AG08395 (cell line): ENCODE measurements at regions not wholly inside any gene's neighbourhood (a gene's known extent, or its start where the extent isn't known, plus 50 kb on each side); places are given as distances from the start of the nearest gene placed in this dataset.

ENCODE experiments used
- DNase-seq: peaks from one replicate; pipeline ENCODE4 v3.0.0; 2012; ENCODE audit warnings: mixed read lengths, low spot score

DNA sequence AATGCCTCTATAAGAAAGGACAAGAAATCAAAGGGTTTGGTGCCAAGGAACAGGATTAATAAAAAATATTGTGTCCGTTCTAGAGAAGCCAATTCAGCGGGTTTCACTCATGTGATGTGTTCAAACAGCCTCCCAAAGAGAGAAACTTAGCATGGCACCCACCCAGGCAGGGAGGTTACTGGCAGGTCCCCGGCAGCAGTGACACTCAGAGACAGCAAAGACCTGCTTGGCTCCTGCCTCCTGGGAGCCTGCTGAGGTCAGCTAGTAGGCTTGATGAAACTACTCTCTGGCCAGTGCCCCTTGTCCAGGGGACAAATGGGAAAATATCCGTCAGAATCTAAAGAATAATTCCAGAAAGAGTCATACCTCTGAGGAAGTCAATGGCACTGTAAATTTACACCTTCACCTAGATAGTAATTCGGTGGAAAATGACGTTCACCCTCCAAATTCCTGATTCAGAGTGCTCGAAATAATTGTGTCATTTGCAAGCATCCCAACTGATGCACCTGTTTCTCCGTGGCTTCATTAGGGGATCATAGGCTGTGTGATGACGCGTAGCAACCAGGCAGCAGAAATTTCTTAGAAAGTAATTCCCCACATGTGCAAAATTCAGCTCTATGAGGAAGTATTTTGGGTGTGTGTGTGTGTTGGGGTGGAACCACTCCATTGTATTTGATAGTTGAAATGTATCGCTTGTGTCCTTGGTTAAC lies 481.5 kb upstream of the ZFHX3 start:
- DNase-seq, result no peak

DNA sequence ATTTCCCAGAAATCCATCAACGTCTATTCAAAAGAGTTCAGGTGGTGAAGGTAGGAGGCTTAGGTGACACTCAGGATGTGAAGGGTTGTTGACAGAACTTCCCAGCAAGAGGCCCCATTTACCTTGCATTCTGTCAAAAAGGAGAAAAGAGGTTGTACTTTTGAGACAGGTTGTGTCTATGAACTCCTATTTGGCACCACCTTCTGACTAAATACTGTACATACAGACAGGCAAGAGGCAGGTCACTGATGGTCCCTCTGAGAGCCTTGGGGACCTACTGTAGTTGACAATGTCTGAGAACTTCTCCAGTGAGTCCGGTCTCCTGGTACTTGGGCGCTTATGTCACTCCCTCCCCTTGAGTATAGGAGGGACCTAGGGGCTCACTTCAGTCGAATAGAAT lies 479.3 kb upstream of the ZFHX3 start:
- no peak for DNase-seq

DNA sequence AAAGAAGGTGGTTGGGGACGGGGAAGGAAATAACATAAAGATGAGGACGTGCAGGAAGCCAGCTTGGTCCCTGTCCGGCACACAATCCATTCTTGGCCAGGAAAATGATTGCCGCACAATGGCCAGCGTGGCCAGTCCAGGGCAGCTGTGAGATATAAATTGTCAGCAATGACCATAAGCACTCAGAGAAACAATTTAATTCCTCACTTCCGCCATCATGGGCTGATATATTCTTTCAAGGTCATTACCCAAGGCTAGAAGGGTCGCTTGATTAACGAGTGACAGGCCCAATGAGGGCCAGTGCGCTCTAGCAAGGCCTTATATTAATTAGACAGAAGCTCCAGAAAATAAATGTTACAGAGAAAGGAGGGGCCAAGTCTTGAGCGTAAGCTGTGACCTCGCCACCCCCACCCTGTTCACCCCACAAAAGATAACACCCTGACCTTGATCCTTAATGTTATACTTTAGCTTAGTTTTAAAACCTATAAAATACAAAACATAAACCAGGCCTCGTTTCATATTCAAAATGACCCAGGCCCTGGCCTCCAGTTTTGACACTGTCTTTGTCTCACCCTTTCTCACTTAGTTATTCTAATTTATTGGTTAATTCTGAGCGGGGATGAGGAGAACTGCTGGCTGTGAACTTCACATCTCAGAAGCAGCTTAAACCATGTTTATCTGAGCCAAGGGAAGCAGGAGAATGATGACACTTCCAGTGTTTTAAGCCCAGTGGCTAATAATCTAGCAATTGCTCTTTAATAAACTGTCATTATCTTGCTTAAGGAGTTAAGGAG lies 478.3 kb upstream of the ZFHX3 start:
- no peak for DNase-seq

DNA sequence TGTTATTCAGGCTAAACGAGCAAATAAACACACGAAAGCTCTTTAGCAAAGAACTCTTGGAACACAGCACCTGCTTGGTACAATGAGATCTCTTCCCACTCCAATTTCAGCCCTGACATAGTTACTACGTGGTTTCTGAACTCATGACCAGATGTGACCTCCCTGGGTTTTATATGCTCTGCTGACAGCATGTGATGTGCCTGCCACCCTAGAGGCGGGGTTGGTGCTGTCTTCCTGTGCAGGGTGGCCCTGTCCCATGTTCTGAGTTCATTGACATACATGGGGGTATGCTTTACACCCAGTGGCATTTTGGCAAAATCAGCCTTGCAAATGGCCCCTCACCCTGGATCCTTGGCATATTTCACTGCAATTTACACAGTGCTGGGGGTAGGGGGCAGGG lies 475.3 kb upstream of the ZFHX3 start:
- no peak for DNase-seq

DNA sequence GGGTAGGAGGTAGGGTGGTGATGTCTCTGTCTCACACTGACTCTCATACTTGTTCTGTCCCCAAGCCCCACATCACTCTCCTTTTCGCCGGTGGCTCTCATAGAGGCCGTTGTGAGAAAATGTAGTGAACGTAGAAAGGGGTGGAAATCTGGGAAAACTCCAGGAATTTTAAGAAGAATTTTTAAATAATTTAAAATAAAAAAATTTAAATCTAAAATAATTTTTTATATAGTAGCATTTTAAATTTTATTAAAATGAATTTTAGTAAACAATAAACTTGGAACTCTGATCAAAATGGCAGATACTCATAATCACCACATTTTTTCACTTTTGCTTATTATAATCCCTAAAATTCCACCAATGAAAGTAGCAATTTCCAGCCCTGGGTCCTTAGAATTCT lies 473.6 kb upstream of the ZFHX3 start:
- DNase-seq, result no peak

DNA sequence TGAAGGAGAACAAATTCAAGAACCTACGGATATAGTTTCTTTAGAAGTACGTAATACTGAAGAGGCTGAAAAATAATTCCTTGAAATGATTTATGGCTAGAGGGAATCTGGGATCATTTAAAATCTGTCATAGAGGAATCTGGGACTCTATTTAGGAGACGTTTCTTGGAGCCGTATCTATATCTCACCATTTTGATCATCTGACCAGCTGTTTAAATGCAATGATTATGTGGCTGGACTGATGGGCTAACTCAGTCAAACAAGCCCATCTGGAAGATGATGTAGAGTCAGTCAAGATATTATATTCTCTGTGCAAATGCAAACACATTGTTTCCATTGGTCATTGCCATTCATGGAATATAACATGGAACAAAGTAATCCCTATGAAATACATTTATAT lies 467.7 kb upstream of the ZFHX3 start:
- DNase-seq, result no peak

DNA sequence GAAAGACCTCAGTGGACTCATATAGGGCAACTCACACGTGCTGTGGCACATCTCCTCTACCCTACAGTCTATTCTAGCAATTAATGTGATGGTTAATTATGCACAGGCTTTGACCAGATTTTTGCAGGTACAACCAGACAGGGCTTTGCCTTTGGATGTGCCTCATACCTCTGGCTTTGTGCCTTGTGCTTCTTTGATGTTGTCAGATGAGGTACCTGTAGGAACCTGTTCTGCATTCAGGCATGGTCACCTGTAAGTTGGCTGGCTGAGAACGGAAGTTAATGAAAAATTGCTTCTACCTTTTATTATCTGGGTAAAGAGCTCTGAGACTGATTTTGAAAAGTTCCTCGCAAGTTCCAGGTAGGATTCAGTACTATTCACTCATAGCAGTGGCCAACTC lies 462.9 kb upstream of the ZFHX3 start:
- no peak for DNase-seq

DNA sequence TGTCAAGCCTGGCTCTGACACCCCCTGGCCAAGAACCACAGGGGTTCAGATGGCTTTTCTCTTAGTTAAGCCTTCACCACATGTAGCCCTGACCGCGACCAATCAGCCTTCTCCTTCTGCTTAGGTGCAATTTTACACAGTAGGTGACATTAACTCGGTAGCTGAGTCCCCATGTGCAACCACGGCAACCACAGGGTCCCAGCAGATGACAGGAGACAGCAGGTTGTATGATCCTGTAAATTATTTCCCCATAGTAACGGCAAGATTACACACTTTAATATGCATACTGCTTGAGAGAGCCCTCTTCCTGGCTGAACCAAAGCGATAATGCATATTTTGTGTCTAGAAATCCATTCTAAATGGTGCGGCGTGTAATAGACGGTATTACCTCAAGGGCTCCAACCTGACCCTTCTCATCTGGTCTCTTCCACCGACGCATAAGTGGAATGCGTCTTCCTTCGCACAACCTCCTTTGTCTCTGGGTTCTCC lies 458.7 kb upstream of the ZFHX3 start:
- no peak for DNase-seq

DNA sequence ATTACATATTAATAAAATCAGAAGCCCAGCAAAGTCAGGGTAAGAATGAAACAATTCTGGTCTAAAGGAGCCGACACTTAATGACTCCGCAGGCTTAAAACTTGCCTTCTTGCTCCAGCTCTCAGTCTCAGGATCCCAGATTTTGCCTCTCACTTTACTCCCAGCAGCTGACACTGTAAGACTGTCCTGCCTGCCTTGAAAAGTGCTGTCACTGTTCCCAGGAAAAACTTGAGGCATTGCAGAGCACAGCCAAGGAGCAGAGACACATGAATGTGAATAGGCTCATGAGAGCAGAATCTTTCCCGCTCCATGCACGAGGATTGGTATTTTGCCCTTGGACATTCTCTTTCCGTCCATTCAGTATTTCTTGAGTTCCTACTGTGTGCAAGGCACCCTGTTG lies 457.6 kb upstream of the ZFHX3 start:
- DNase-seq, result no peak

DNA sequence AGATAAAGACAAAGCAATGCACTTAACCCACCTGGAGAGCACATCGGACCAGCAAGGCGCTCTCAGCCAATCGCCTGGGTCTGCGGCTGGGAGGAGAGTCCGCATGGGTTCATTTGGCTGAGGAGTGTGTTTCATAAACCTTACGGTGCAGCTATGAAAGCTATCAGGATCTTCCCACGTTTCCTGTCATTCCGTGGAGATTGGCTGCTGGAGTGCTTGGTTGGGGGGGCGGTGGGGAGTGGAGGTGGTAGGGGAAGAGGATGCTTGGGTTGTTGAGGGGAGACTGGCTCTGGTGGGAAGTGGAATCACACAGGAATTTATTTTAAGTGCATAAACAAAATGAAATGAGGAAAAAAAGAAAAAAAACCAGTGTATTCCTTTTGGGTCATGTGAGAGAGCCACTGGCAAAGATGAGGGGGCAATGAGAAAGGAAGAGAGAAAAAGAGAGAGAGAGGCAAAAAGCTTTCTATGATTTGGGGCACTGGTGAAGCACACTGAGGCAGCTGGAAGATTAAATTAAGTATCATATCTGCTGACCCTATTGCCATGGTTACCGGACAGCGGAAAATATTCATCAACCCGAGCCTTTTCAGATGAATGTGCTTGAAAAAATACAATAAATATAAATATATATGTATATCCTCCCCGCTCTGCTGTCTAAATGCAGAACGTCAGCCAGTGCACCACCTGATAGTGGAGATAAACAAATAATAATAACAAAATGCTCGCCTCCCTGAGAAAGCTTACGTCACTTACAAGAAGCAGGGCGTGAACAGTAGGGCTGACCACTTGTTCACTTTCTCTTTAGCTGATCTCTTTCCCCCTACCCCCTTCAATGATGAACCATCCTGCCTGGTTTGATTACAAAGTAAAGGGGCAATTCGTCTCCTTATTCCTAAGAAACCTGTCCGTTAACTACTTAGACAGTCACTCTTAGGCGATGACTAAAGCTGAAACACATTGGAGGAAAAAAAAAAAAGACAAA lies 457.0 kb upstream of the ZFHX3 start:
- DNase-seq, result no peak

DNA sequence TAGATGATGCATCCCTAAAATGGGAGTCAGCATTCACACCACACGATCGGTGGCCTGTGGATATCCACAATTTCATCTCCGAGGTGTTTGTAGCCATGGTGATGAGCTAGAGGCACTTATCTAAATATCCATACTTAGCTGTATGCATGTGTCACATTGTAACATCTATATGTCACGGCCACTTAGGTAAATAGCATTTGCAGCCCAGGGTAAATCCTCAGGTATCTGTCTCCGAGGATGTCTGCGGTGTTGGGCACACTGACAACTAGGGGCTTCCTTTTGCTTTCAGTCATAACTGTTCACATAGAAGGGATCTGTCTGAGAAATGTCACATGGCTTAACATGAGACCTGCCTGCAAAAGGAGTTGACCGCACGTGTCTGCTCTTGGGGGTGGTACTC lies 455.2 kb upstream of the ZFHX3 start:
- no peak for DNase-seq

DNA sequence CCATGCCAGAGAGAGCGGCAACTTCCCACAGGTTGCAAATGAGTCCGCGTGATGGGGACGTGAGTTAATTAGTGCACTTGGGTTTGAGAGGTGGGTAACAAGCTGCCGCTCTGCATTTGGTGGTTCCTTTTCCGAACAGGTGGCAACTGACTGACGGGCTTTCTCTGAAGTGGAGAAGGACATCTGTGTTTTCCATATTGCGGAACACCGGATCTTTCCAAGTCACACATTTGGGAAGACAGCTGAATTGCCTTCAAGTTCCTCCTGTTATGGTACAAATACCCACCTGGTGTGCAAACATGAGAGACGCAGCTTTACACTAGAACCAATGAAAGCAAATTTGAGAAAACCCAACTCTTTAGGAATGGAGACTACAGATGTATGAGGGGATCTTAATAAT lies 451.3 kb upstream of the ZFHX3 start:
- no peak for DNase-seq

DNA sequence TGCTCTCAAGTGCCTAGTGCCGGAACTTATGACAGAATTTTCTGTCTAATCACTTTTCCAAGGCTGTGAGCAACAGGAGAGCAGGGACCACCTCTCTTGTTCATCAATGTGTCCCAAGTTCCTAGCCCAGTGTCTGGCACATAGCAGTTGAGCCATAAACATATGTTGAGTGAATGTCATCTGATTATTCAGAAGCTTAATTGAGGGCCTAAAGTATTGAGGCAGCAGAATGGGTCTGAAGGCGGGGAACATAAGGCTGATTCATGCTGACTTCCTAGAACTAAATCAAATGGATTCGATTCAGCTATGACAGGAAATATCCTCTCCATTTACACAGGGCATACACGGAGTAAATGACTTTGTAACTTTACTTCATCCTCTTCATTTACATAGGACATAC lies 438.0 kb upstream of the ZFHX3 start:
- DNase-seq, result no peak

DNA sequence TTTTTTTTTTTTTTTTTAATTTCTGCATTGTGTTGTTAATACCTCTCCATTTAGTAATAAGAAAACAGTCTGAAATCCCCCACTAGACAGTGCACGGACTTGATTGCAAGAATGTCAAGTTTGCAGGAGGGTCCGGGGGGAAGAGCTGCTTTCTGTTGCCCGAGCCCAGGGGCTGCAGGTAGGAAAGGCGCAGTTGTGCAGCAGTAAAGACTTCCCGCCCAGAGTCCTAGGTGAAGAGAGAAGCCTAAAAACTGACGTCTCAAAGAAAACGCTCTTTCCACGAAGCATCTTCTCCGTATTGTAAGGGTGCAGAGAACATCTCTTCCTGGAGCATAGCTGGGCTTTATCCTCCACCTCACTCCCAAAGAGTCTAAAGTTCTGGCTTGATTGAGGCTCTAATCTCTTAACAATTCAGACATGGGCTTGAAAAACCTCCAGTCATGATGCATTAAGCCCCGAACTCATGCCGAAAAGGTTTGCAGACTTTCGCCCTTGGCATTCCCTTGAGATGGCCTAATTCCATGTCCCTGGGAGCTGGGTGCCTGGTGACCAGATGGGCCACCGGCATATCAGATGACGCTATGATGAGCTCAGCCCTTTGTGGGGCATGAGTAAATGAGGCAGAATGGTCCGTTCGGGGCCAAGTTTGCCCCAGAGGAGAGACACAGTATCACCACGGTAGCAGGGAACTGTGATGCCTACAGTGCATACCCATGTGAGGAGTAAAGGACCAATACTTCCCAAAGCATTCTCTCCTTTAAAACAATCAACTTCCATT lies 436.2 kb upstream of the ZFHX3 start:
- no peak for DNase-seq

DNA sequence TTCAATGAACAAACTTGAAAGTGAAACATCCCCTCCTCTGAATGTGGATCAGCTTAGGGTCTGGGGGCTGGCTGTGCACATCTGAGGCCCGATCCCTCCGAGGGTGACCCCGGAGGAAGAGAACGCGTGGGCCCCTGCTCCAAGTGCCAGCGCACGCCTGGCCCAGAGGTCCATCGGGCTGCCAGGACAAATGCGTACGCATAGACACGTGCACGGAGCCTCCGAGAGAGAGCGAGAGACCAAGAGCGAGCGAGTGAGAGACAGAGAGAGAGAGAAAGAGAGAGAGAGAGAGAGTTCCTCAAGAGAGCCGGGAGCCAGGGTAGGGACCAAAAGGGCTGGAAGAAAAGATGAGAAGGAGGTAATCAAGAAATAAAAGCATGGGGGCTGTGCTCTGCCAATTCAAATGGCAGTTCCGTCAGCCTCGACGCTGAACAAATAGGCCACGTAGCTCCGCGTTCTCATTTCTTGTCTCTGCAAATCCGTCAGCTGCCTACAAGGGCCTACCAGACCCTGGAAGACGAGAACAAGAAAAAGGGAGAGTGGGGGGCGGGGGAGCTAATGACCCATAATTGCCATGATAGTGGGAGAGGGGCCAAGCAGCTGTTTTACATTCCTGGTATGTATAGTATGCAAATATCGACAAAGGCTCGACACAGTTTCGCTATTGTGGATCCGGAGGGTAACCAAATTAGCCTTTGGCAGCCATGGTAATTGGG lies 435.3 kb upstream of the ZFHX3 start:
- no peak for DNase-seq

DNA sequence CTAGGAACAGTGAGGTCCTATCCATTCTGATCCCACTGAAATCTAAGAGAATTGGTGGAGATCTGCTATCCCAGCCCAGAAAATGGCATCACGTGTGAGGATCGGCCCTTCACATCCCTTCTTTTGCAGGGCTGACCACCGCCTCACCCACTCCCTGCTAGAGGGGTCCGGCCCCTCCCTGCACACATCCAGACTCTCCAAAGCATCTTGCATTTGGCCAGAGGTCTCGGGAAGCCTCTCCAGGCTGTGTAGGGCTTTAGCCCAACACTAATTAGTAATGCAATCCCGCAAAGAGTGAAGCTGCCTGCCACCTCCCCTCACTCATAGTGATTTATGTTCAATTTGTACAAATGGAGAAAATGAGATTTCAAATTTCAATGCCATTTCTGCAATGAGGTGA lies 434.4 kb upstream of the ZFHX3 start:
- DNase-seq, result no peak

DNA sequence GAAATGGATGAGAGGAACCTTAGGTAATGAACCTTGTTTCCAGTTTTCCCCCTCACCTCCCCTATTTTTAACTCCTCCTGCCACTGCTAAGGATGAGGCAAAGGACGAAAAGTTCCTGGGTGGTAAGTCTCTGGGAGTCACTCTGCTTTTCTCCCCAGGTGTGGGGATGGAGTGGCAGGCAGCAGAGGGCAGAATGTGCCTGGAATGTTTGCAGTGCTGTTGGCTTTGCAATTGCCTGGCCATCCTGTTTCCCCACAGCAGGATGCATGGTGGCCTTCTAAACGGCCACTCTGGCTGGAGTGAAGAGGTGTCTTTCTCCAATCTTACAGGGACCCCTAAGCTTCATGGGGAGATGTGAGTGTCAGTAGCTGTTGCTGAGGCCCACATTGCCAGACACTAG lies 432.5 kb upstream of the ZFHX3 start:
- no peak for DNase-seq

DNA sequence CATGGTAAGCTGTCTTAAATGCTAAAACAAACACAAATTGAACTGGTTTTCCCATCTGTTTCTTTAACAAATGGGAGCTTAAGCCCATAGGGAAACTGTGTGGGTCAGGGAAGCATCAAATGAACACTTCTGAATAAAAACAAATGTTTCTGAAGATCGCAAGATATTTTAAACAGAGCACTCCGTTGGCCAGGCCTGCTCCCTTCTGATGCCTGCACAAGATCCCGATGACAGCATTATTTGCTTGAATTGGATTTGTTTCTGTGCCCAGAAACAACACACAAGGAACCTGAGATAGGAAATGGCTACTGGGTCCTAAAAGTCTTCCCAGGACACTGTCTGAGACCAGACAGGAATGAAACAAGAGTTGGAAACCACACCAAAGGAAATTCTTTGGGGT lies 425.8 kb upstream of the ZFHX3 start:
- DNase-seq, result no peak

DNA sequence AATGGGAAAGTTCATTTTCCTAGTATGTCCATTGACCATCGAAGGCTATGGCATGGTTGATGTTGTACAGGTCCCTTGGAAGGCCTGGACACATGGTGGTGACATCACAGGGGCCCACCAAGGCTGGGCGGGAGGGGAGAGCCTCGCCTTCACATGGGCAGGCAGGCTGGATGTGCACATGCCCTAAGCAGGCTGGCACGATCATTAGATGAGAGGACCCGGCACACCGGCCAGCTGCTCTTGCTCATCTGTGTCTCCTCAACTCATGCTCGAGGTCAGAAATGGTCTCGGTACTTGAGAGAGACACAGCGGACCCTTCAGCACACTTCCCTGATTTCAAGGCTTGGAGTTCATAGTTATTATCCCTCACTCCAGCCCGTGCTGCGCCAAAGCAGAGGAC lies 416.9 kb upstream of the ZFHX3 start:
- no peak for DNase-seq

DNA sequence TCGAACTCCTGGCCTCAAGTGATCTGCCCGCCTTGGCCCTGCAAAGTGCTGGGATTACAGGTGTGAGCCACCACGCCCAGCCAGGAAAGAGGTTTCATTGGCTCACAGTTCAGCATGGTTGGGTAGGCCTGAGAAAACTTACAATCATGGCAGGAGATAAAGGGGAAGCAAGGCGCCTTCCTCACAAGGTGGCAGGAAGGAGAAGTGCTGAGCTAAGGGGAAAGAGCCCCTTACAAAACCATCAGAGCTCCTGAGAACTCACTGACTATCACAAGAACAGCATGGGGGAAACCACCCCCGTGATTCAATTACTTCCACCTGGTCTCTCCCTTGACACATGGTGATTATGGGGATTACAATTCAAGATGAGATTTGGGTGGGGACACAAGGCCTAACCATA lies 411.7 kb upstream of the ZFHX3 start:
- DNase-seq, result no peak

DNA sequence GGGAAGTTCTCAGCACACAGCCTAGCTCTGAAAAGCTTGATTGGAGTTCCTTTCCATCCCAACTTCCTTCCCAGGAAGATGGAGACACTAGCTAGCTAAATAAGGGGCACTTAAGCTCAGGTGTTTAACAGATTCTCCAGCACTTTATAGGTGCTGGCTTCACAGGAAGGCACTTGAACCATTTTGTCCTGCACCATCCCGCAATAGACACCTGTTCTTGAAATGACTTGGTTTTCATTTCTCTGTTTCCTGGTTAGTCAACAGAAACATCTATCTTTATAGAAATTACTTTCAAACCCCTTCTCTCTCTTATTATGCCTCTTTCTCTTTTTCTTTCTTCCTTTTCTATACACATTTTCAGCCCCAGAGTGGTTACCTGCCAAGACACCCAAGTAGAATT lies 409.9 kb upstream of the ZFHX3 start:
- no peak for DNase-seq
